Muscle of arm (tissue), 1 donor: ENCODE measurements at regions not wholly inside any gene's neighbourhood (a gene's known extent, or its start where the extent isn't known, plus 50 kb on each side); places are given as distances from the start of the nearest gene placed in this dataset.

Experiments used
- DNase-seq: peaks from one replicate; pipeline ENCODE4 v3.0.0-alpha.2; 2013

GRCh38 chr7:110142939-110143526 lies 947.9 kb upstream of the LRRN3 start:
- no peak for DNase-seq

GRCh38 chr7:110144599-110144998 lies 946.3 kb upstream of the LRRN3 start:
- DNase-seq = no peak

- no peak for DNase-seq
Observed at GRCh38 chr7:110148054-110148453, 942.9 kb upstream of the LRRN3 start.

GRCh38 chr7:110153222-110153621 lies 937.7 kb upstream of the LRRN3 start:
- DNase-seq = no peak

GRCh38 chr7:110156511-110156910 lies 934.4 kb upstream of the LRRN3 start:
- no peak for DNase-seq

- no peak for DNase-seq
Observed at GRCh38 chr7:110157631-110158362, 933.1 kb upstream of the LRRN3 start.

GRCh38 chr7:110168010-110168409 lies 922.9 kb upstream of the LRRN3 start:
- no peak for DNase-seq

GRCh38 chr7:110170841-110171240 lies 920.1 kb upstream of the LRRN3 start:
- DNase-seq = peak; percentile 13

- DNase-seq = no peak
Observed at GRCh38 chr7:110177463-110177862, 913.5 kb upstream of the LRRN3 start.

- no peak for DNase-seq
Observed at GRCh38 chr7:110179037-110179436, 911.9 kb upstream of the LRRN3 start.

- DNase-seq = no peak
Observed at GRCh38 chr7:110181768-110182167, 909.2 kb upstream of the LRRN3 start.

- DNase-seq = no peak
Observed at GRCh38 chr7:110186334-110186733, 904.6 kb upstream of the LRRN3 start.

- DNase-seq = no peak
Observed at GRCh38 chr7:110187877-110188554, 902.9 kb upstream of the LRRN3 start.

- no peak for DNase-seq
Observed at GRCh38 chr7:110204527-110204926, 886.4 kb upstream of the LRRN3 start.

- DNase-seq = no peak
Observed at GRCh38 chr7:110205899-110206298, 885.0 kb upstream of the LRRN3 start.

- DNase-seq = no peak
Observed at GRCh38 chr7:110209884-110210283, 881.0 kb upstream of the LRRN3 start.

- DNase-seq = no peak
Observed at GRCh38 chr7:110210941-110211608, 879.9 kb upstream of the LRRN3 start.

GRCh38 chr7:110224643-110225042 lies 866.3 kb upstream of the LRRN3 start:
- no peak for DNase-seq

- no peak for DNase-seq
Observed at GRCh38 chr7:110246118-110246517, 844.8 kb upstream of the LRRN3 start.

- peak; percentile 23 for DNase-seq
Observed at GRCh38 chr7:110253093-110253492, 837.8 kb upstream of the LRRN3 start.

- DNase-seq = no peak
Observed at GRCh38 chr7:110257673-110258072, 833.3 kb upstream of the LRRN3 start.

GRCh38 chr7:110262251-110262650 lies 828.7 kb upstream of the LRRN3 start:
- DNase-seq = no peak

GRCh38 chr7:110264288-110264687 lies 826.6 kb upstream of the LRRN3 start:
- DNase-seq = no peak
